ENCODE measurements at regions not wholly inside any gene's neighbourhood (a gene's known extent, or its start where the extent isn't known, plus 50 kb on each side); places are given as distances from the start of the nearest gene placed in this dataset.

GRCh38 chr6:167763056-167763944 is 63.4 kb upstream of the AFDN start:
- intact Hi-C loops (cut with DNase I; ENCODE audit: low total_unique reads): no loop called here
- no peak overlapping the region for H3K4me3 ChIP-seq (ENCODE audit: low read depth, poor library complexity, severe bottlenecking)
- peak in 1 of 2 donors; percentile 43 for DNase-seq (ENCODE audit: low spot score in 2 of 2)
- TF ChIP-seq CTCF (IDR thresholded peaks at IDR 0.05): no peak
- no peak for TF ChIP-seq POLR2A (IDR thresholded peaks at IDR 0.05)
- WGBS, 2 donors: 90 to 93% methylated on average over 11 of the region's 11 CpGs

- intact Hi-C loops (cut with DNase I; ENCODE audit: low total_unique reads): no loop called here
- no peak for TF ChIP-seq POLR2A (IDR thresholded peaks at IDR 0.05)
- TF ChIP-seq CTCF (IDR thresholded peaks at IDR 0.05): no peak
- H3K4me3 ChIP-seq (ENCODE audit: low read depth, poor library complexity, severe bottlenecking): no peak overlapping the region
- DNase-seq (ENCODE audit: low spot score in 2 of 2): peak in 1 of 2 donors; percentile 66
- 97 to 98% methylated on average over 9 of the region's 9 CpGs for WGBS, 2 donors
Observed at GRCh38 chr6:167764215-167764614, 62.5 kb upstream of the AFDN start.

- DNase-seq (ENCODE audit: low spot score in 2 of 2): peak in 1 of 2 donors; percentile 32
- TF ChIP-seq POLR2A (IDR thresholded peaks at IDR 0.05) (no peak), CTCF (IDR thresholded peaks at IDR 0.05) (no peak)
- no peak overlapping the region for H3K4me3 ChIP-seq (ENCODE audit: low read depth, poor library complexity, severe bottlenecking)
- intact Hi-C loops (cut with DNase I; ENCODE audit: low total_unique reads): no loop called here
- WGBS, 2 donors: 90 to 92% methylated on average over 15 of the region's 15 CpGs
Observed at GRCh38 chr6:167764713-167765479, 61.8 kb upstream of the AFDN start.

GRCh38 chr6:167766986-167767714 is 59.6 kb upstream of the AFDN start:
- H3K4me3 ChIP-seq (ENCODE audit: low read depth, poor library complexity, severe bottlenecking): no peak overlapping the region
- no peak for DNase-seq (ENCODE audit: low spot score in 2 of 2)
- TF ChIP-seq POLR2A (IDR thresholded peaks at IDR 0.05) (no peak), CTCF (IDR thresholded peaks at IDR 0.05) (no peak)
- 75 to 78% methylated on average over 26 to 29 of the region's 29 CpGs for WGBS, 2 donors
- intact Hi-C loops (cut with DNase I; ENCODE audit: low total_unique reads): no loop called here

- DNase-seq (ENCODE audit: low spot score in 2 of 2): no peak
- 93 to 95% methylated on average over 13 of the region's 13 CpGs for WGBS, 2 donors
- H3K4me3 ChIP-seq (ENCODE audit: low read depth, poor library complexity, severe bottlenecking): no peak overlapping the region
- intact Hi-C loops (cut with DNase I; ENCODE audit: low total_unique reads): no loop called here
- TF ChIP-seq POLR2A (IDR thresholded peaks at IDR 0.05): no peak
- TF ChIP-seq CTCF (IDR thresholded peaks at IDR 0.05): no peak
Observed at GRCh38 chr6:167767715-167768107, 59.0 kb upstream of the AFDN start.

Data from lower leg skin (tissue), 4 donors.